Loucy (cell line): ENCODE measurements at regions not wholly inside any gene's neighbourhood (a gene's known extent, or its start where the extent isn't known, plus 50 kb on each side); places are given as distances from the start of the nearest gene placed in this dataset.
"Not testable (repeated sequence)": the region's sequence is repeated elsewhere in the genome, so short reads cannot be mapped to it uniquely, and the experiment has no call there.

Source experiments
- EZH2phosphoT487 ChIP-seq: fragments of 200-600 bp; IDR thresholded peaks from 2 replicates; pipeline ENCODE4 v1.6.1; 2018; ENCODE audit warnings: antibody characterized with exemption, mild to moderate bottlenecking, moderate library complexity, borderline replicate concordance
- TF ChIP-seq, protein P1 (sequence below): fragments of 200-600 bp; sonication (generic); conservative IDR thresholded peaks from 2 replicates; pipeline ENCODE4 v1.5.1; 2014; ENCODE audit warnings: mild to moderate bottlenecking, antibody characterized with exemption, low read length

DNA sequence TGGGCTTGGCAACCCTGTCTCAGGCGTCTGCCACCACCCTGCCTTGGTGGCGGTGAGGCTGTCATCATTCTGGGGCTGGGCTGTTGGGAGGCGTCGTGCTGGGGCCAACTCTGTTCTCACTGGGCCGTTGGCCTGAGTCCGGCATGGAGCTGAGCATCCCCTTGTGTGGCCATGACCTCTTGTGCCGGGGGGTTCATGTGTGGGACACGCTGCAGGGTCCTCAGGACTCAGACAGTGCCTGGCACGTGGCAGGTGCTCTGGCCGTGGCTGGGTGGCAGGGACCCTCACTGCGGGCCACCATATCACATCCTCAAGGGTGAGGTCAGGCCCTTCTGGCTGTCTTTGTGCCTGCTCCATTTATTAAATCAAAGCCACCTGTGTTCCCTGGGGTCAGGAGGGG, 197.4 kb downstream of the BANP start:
- TF ChIP-seq, protein P1, sequence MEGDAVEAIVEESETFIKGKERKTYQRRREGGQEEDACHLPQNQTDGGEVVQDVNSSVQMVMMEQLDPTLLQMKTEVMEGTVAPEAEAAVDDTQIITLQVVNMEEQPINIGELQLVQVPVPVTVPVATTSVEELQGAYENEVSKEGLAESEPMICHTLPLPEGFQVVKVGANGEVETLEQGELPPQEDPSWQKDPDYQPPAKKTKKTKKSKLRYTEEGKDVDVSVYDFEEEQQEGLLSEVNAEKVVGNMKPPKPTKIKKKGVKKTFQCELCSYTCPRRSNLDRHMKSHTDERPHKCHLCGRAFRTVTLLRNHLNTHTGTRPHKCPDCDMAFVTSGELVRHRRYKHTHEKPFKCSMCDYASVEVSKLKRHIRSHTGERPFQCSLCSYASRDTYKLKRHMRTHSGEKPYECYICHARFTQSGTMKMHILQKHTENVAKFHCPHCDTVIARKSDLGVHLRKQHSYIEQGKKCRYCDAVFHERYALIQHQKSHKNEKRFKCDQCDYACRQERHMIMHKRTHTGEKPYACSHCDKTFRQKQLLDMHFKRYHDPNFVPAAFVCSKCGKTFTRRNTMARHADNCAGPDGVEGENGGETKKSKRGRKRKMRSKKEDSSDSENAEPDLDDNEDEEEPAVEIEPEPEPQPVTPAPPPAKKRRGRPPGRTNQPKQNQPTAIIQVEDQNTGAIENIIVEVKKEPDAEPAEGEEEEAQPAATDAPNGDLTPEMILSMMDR: not testable (repeated sequence)
- TF ChIP-seq EZH2phosphoT487: not testable (repeated sequence)
